ENCODE measurements at regions not wholly inside any gene's neighbourhood (a gene's known extent, or its start where the extent isn't known, plus 50 kb on each side); places are given as distances from the start of the nearest gene placed in this dataset.
A peak's percentile ranks its signal among the peaks of the same experiment; 100 is the strongest.

GRCh38 chr6:153425536-153425935 lies 294.5 kb upstream of the RGS17 start:
- no peak for TF ChIP-seq CTCF (IDR thresholded peaks at IDR 0.05; ENCODE audit: insufficient read depth, low read length)
- no peak overlapping the region for H3K4me3 ChIP-seq (ENCODE audit: low read depth, low read length)
- peak; percentile 2 for DNase-seq (ENCODE audit: low read depth)

GRCh38 chr6:153424719-153425400 lies 293.8 kb upstream of the RGS17 start:
- TF ChIP-seq CTCF (IDR thresholded peaks at IDR 0.05; ENCODE audit: insufficient read depth, low read length): no peak
- no peak overlapping the region for H3K4me3 ChIP-seq (ENCODE audit: low read depth, low read length)
- DNase-seq (ENCODE audit: low read depth): peak; percentile 28

GRCh38 chr6:153412519-153412918 lies 281.4 kb upstream of the RGS17 start:
- no peak for DNase-seq (ENCODE audit: low read depth)
- TF ChIP-seq CTCF (IDR thresholded peaks at IDR 0.05; ENCODE audit: insufficient read depth, low read length): no peak

GRCh38 chr6:153411070-153411648 lies 280.1 kb upstream of the RGS17 start:
- no peak for DNase-seq (ENCODE audit: low read depth)
- H3K4me3 ChIP-seq (ENCODE audit: low read depth, low read length): no peak overlapping the region
- no peak for TF ChIP-seq CTCF (IDR thresholded peaks at IDR 0.05; ENCODE audit: insufficient read depth, low read length)

More at GRCh38 chr6:153412519-153412918, 281.4 kb upstream of the RGS17 start:
- H3K4me3 ChIP-seq (ENCODE audit: low read depth, low read length): no peak overlapping the region

GRCh38 chr6:153405931-153406330 lies 274.8 kb upstream of the RGS17 start:
- TF ChIP-seq CTCF (IDR thresholded peaks at IDR 0.05; ENCODE audit: insufficient read depth, low read length): no peak
- no peak for DNase-seq (ENCODE audit: low read depth)
- H3K4me3 ChIP-seq (ENCODE audit: low read depth, low read length): no peak overlapping the region

- H3K4me3 ChIP-seq (ENCODE audit: low read depth, low read length): no peak overlapping the region
- TF ChIP-seq CTCF (IDR thresholded peaks at IDR 0.05; ENCODE audit: insufficient read depth, low read length): no peak
- no peak for DNase-seq (ENCODE audit: low read depth)
Measured at GRCh38 chr6:153401751-153402150, 270.7 kb upstream of the RGS17 start.
